NCI-H1092 treated with DMSO at 0.1 percent for 48 hours (cell line): ENCODE measurements at regions not wholly inside any gene's neighbourhood (a gene's known extent, or its start where the extent isn't known, plus 50 kb on each side); places are given as distances from the start of the nearest gene placed in this dataset.
A peak's percentile ranks its signal among the peaks of the same experiment; 100 is the strongest.

Experiments used
- DNase-seq: peaks from one replicate; lab custom pipeline; 2025; lab: John Stamatoyannopoulos, UW

GRCh38 chr15:27671819-27672437 is 427.2 kb downstream of the OCA2 start:
- DNase-seq, result peak; percentile 30

- DNase-seq, result peak; percentile 88
Observed at GRCh38 chr15:27670486-27671209, 428.5 kb downstream of the OCA2 start.

GRCh38 chr15:27669641-27670040 is 429.5 kb downstream of the OCA2 start:
- DNase-seq, result no peak

- no peak for DNase-seq
Observed at GRCh38 chr15:27668471-27669220, 430.5 kb downstream of the OCA2 start.

GRCh38 chr15:27665002-27665401 is 434.1 kb downstream of the OCA2 start:
- DNase-seq, result no peak

- no peak for DNase-seq
Observed at GRCh38 chr15:27662892-27663291, 436.2 kb downstream of the OCA2 start.

- DNase-seq, result no peak
Observed at GRCh38 chr15:27660676-27661075, 438.4 kb downstream of the OCA2 start.

- no peak for DNase-seq
Observed at GRCh38 chr15:27656296-27656987, 442.7 kb downstream of the OCA2 start.

GRCh38 chr15:27655056-27655455 is 444.1 kb downstream of the OCA2 start:
- DNase-seq, result no peak

- DNase-seq, result no peak
Observed at GRCh38 chr15:27650244-27650643, 448.9 kb downstream of the OCA2 start.

- DNase-seq, result no peak
Observed at GRCh38 chr15:27648359-27648758, 450.8 kb downstream of the OCA2 start.

- DNase-seq, result no peak
Observed at GRCh38 chr15:27646531-27646930, 452.6 kb downstream of the OCA2 start.

- DNase-seq, result no peak
Observed at GRCh38 chr15:27645672-27646071, 453.4 kb downstream of the OCA2 start.

- no peak for DNase-seq
Observed at GRCh38 chr15:27642981-27643380, 456.1 kb downstream of the OCA2 start.

- no peak for DNase-seq
Observed at GRCh38 chr15:27639595-27639994, 459.5 kb downstream of the OCA2 start.

GRCh38 chr15:27638958-27639357 is 460.2 kb downstream of the OCA2 start:
- no peak for DNase-seq

- DNase-seq, result no peak
Observed at GRCh38 chr15:27635916-27636315, 463.2 kb downstream of the OCA2 start.

GRCh38 chr15:27628486-27628885 is 470.6 kb downstream of the OCA2 start:
- DNase-seq, result no peak

- no peak for DNase-seq
Observed at GRCh38 chr15:27627623-27628022, 471.5 kb downstream of the OCA2 start.

GRCh38 chr15:27623560-27624305 is 475.4 kb downstream of the OCA2 start:
- DNase-seq, result no peak

GRCh38 chr15:27623149-27623548 is 476.0 kb downstream of the OCA2 start:
- DNase-seq, result no peak

GRCh38 chr15:27622371-27622770 is 476.7 kb downstream of the OCA2 start:
- no peak for DNase-seq
